Heart right ventricle (tissue), 16 donors: ENCODE measurements at regions not wholly inside any gene's neighbourhood (a gene's known extent, or its start where the extent isn't known, plus 50 kb on each side); places are given as distances from the start of the nearest gene placed in this dataset.

ENCODE experiments used
- ATAC-seq, 8 donors: fragments of 200-7000 bp; cut with Tn5 transposase; one replicate each; pipeline ENCODE4 v1.9.1; 2020; ENCODE audit warnings: mild to moderate bottlenecking in 8 of 8, moderate library complexity in 8 of 8, moderate number of reproducible peaks in 1 of 8
- DNase-seq, 2 donors: peaks; one replicate each; pipeline ENCODE4 v3.0.0-alpha.2; 2020
- H3K27ac ChIP-seq, 10 donors: fragments of 200-600 bp; sonication (generic) in 2 of 10; one replicate each; pipeline versions ENCODE4 v1.5.0 to v1.8.0; 2020 to 2022; ENCODE audit warnings: mild to moderate bottlenecking in 3 of 10
- H3K27me3 ChIP-seq, 7 donors: fragments of 200-600 bp; one replicate each; pipeline ENCODE4 v1.8.0; 2021 to 2022; ENCODE audit warnings: mild to moderate bottlenecking in 2 of 7
- H3K36me3 ChIP-seq, 9 donors: fragments of 200-600 bp; sonication (generic) in 1 of 9; one replicate each; pipeline versions ENCODE4 v1.5.0 to v1.8.0; 2020 to 2022; ENCODE audit warnings: mild to moderate bottlenecking in 2 of 9
- H3K4me1 ChIP-seq, 9 donors: fragments of 200-600 bp; sonication (generic) in 1 of 9; one replicate each; pipeline versions ENCODE4 v1.5.0 to v1.8.0; 2020 to 2022; ENCODE audit warnings: mild to moderate bottlenecking in 4 of 9
- H3K4me3 ChIP-seq, 10 donors: fragments of 200-600 bp; sonication (generic) in 2 of 10; one replicate each; pipeline versions ENCODE4 v1.5.0 to v1.8.0; 2020 to 2022; ENCODE audit warnings: mild to moderate bottlenecking in 7 of 10, moderate library complexity in 2 of 10
- H3K9me3 ChIP-seq, 11 donors: fragments of 200-600 bp in 10 of 11; sonication (generic) in 2 of 11; one replicate each; pipeline versions ENCODE4 v1.5.0 to v1.8.0; 2013 to 2022; ENCODE audit warnings: mild to moderate bottlenecking in 2 of 11, control low read depth in 1 of 11, moderate library complexity in 1 of 11
- CTCF ChIP-seq, 9 donors: fragments of 200-600 bp; sonication (generic) in 2 of 9; IDR thresholded peaks; one replicate each; pipeline versions ENCODE4 v1.5.0 to v1.8.0; 2021 to 2022; ENCODE audit warnings: antibody characterized with exemption in 9 of 9, mild to moderate bottlenecking in 5 of 9, moderate library complexity in 1 of 9
- WGBS, 2 donors: extraction: QIAGEN DNeasy Blood & Tissue Kit; methylation state at CpG; one replicate each; pipeline ENCODE4 v1.1.7; 2013; ENCODE audit warnings: inconsistent platforms in 1 of 2; 5-methylcytosine and 5-hydroxymethylcytosine counted together
- intact Hi-C, 10 donors: fragments of 100-400 bp; cut with DNase I; formaldehyde crosslinking; loops; one replicate each; pipeline versions ENCODE4 v1.11.1 to v1.14.2; 2022
- donor health status: Arrhythmogenic right ventricular cardiomyopathy.
- donor health status: ischemic (EF 13 %, LVEDD 7.1; RV severe dilation, severe dysfunction).
- donor health status: healthy with polysubstance abuse.
- donor health status: DM: no; HTN: yes; CAD: no.
- donor health status: DM: no; HTN: no; CAD: no.
- donor health status: ischemic (EF 25% LVEDD 6.9; RV normal size, moderate dysfunction).
- donor health status: ischemic (EF 25% LVEDD 5.7; RV mildly dilated, moderate dysfunction).
- donor health status: healthy.
- donor health status: DM: yes; HTN: yes; CAD: no.
- donor health status: Ischemic cardiomyopathy.
- donor health status: ischemic (EF 35%, LVEDD 5.7; RV mildly dilated, moderate dysfunction).
- donor health status: nonischemic (EF 11% LVEDD 7.7; RV severe dilation, severe dysfunction).
- donor health status: DM: yes; HTN: yes; CAD: no.
- donor health status: PGD.
- donor health status: ischemic (EF 29% LVEDD 5.4; RV normal size, mild dysfunction).
- donor health status: nonischemic (EF 23%, LVEDD 6.1; RV moderate dilation, normal function).

- TF ChIP-seq CTCF (IDR thresholded peaks at IDR 0.05), result no peak
- DNase-seq (no peak), ATAC-seq (no peak)
- H3K4me3 ChIP-seq, result no peak overlapping the region
- H3K4me1 ChIP-seq, result no peaks in the 10 kb centered on the region
- intact Hi-C loops, result no loop called here
- no peaks in the 10 kb centered on the region for H3K36me3 ChIP-seq
- H3K9me3 ChIP-seq, result peaks cover 0 to 8% (median 5%) of the 10 kb centered on the region in 11 donors
- WGBS, 2 donors, result 88 to 91% methylated on average over 26 of the region's 26 CpGs
- H3K27me3 ChIP-seq, result peaks cover 0 to 65% (median 42%) of the 10 kb centered on the region in 7 donors
- H3K27ac ChIP-seq, result no peak overlapping the region
Observed at GRCh38 chr7:157467496-157468212, 130.8 kb downstream of the DNAJB6 start.

GRCh38 chr7:157468221-157469111 lies 131.7 kb downstream of the DNAJB6 start:
- DNase-seq (no peak), ATAC-seq (no peak)
- 79 to 80% methylated on average over 42 of the region's 42 CpGs for WGBS, 2 donors
- intact Hi-C loops, result no loop called here
- no peak for TF ChIP-seq CTCF (IDR thresholded peaks at IDR 0.05)
- Histone ChIP-seq H3K36me3 (no peaks in the 10 kb centered on the region), H3K9me3 (peaks cover 0 to 16% (median 13%) of the 10 kb centered on the region in 11 donors), H3K4me3 (no peak overlapping the region), H3K27me3 (peaks cover 0 to 58% (median 40%) of the 10 kb centered on the region in 7 donors), H3K4me1 (no peaks in the 10 kb centered on the region), H3K27ac (no peak overlapping the region)

- no peak for TF ChIP-seq CTCF (IDR thresholded peaks at IDR 0.05)
- ATAC-seq, result no peak
- peaks cover 0 to 53% (median 37%) of the 10 kb centered on the region in 7 donors for H3K27me3 ChIP-seq
- H3K9me3 ChIP-seq, result peaks cover 0 to 24% (median 17%) of the 10 kb centered on the region in 11 donors
- DNase-seq, result no peak
- 84 to 85% methylated on average over 33 of the region's 33 CpGs for WGBS, 2 donors
- H3K4me3 ChIP-seq, result no peak overlapping the region
- H3K27ac ChIP-seq, result no peak overlapping the region
- H3K4me1 ChIP-seq, result no peaks in the 10 kb centered on the region
- intact Hi-C loops, result no loop called here
- H3K36me3 ChIP-seq, result no peaks in the 10 kb centered on the region
Observed at GRCh38 chr7:157469181-157470016, 132.6 kb downstream of the DNAJB6 start.

- TF ChIP-seq CTCF (IDR thresholded peaks at IDR 0.05), result no peak
- H3K9me3 ChIP-seq, result peaks cover 0 to 25% (median 17%) of the 10 kb centered on the region in 11 donors
- intact Hi-C loops, result no loop called here
- DNase-seq (no peak), ATAC-seq (no peak)
- H3K36me3 ChIP-seq, result no peaks in the 10 kb centered on the region
- no peak overlapping the region for H3K4me3 ChIP-seq
- H3K27me3 ChIP-seq, result peaks cover 0 to 47% (median 32%) of the 10 kb centered on the region in 7 donors
- WGBS, 2 donors, result 92 to 95% methylated on average over 14 of the region's 14 CpGs
- H3K4me1 ChIP-seq, result no peaks in the 10 kb centered on the region
- H3K27ac ChIP-seq, result no peak overlapping the region
Observed at GRCh38 chr7:157470017-157470322, 133.2 kb downstream of the DNAJB6 start.
